KMS-11 (cell line): ENCODE measurements at regions not wholly inside any gene's neighbourhood (a gene's known extent, or its start where the extent isn't known, plus 50 kb on each side); places are given as distances from the start of the nearest gene placed in this dataset.

Source experiments
- H2AFZ ChIP-seq: fragments of 200-600 bp; sonication (generic); 2 replicates; pipeline ENCODE4 v1.6.1; 2016; ENCODE audit warnings: antibody characterized with exemption, mixed run types, low read depth
- H3K27ac ChIP-seq: fragments of 200-600 bp; sonication (generic); 2 replicates; pipeline ENCODE4 v1.6.1; 2016; ENCODE audit warnings: mild to moderate bottlenecking, mixed run types
- H3K27me3 ChIP-seq: fragments of 200-600 bp; sonication (generic); 2 replicates; pipeline ENCODE4 v1.6.1; 2017; ENCODE audit warnings: mild to moderate bottlenecking, low read depth, mixed run types, moderate library complexity; ENCODE audit not compliant: insufficient read depth
- H3K36me3 ChIP-seq: fragments of 200-600 bp; sonication (generic); 2 replicates; pipeline ENCODE4 v1.6.1; 2017; ENCODE audit warnings: mild to moderate bottlenecking, mixed run types; ENCODE audit not compliant: insufficient read depth
- H3K4me1 ChIP-seq: fragments of 200-600 bp; sonication (generic); 2 replicates; pipeline ENCODE4 v1.6.1; 2016; ENCODE audit warnings: mild to moderate bottlenecking, low read depth, mixed run types; ENCODE audit not compliant: poor library complexity, severe bottlenecking
- H3K4me2 ChIP-seq: fragments of 200-600 bp; sonication (generic); 2 replicates; pipeline ENCODE4 v1.7.0; 2016; ENCODE audit warnings: mild to moderate bottlenecking, mixed run types
- H3K4me3 ChIP-seq: fragments of 200-600 bp; sonication (generic); IDR thresholded peaks from 2 replicates; pipeline ENCODE4 v1.6.1; 2017; ENCODE audit warnings: low read depth, low read length, mixed read lengths; ENCODE audit not compliant: insufficient read depth
- H3K79me2 ChIP-seq: fragments of 200-600 bp; sonication (generic); 2 replicates; pipeline ENCODE4 v1.6.1; 2016; ENCODE audit warnings: low read depth, mixed run types; ENCODE audit not compliant: insufficient read depth
- H3K9ac ChIP-seq: fragments of 200-600 bp; sonication (generic); 2 replicates; pipeline ENCODE4 v1.6.1; 2016; ENCODE audit warnings: mild to moderate bottlenecking, mixed run types
- H4K20me1 ChIP-seq: fragments of 200-600 bp; sonication (generic); 2 replicates; pipeline ENCODE4 v1.6.1; 2016; ENCODE audit warnings: mild to moderate bottlenecking, mixed run types; ENCODE audit not compliant: insufficient read depth
- CTCF ChIP-seq: fragments of 200-600 bp; sonication (generic); conservative IDR thresholded peaks from 2 replicates; pipeline ENCODE4 v1.6.1; 2017; ENCODE audit warnings: low read depth, mild to moderate bottlenecking, antibody characterized with exemption, low read length, moderate library complexity, mixed read lengths

- Histone ChIP-seq H3K79me2 (no peaks in the 10 kb centered on the region), H3K4me2 (no peak overlapping the region), H3K9ac (no peak overlapping the region), H3K27ac (no peak overlapping the region), H3K27me3 (no peaks in the 10 kb centered on the region), H3K4me1 (no peaks in the 10 kb centered on the region), H4K20me1 (no peaks in the 10 kb centered on the region), H3K4me3 (no peak overlapping the region), H3K36me3 (no peaks in the 10 kb centered on the region), H2AFZ (no peak overlapping the region)
- TF ChIP-seq CTCF = no peak
Measured at GRCh38 chr2:67599561-67599960, 202.4 kb downstream of the ETAA1 start.

- no peak overlapping the region for H3K4me2 ChIP-seq
- no peaks in the 10 kb centered on the region for H3K79me2 ChIP-seq
- TF ChIP-seq CTCF = no peak
- no peaks in the 10 kb centered on the region for H3K36me3 ChIP-seq
- H4K20me1 ChIP-seq = no peaks in the 10 kb centered on the region
- no peaks in the 10 kb centered on the region for H3K27me3 ChIP-seq
- no peak overlapping the region for H3K4me3 ChIP-seq
- H2AFZ ChIP-seq = no peak overlapping the region
- no peak overlapping the region for H3K9ac ChIP-seq
- H3K4me1 ChIP-seq = no peaks in the 10 kb centered on the region
- H3K27ac ChIP-seq = no peak overlapping the region
Measured at GRCh38 chr2:67600222-67600871, 203.2 kb downstream of the ETAA1 start.

- Histone ChIP-seq H4K20me1 (no peaks in the 10 kb centered on the region), H3K9ac (no peak overlapping the region), H3K27me3 (no peaks in the 10 kb centered on the region), H3K79me2 (no peaks in the 10 kb centered on the region), H3K4me2 (no peak overlapping the region), H3K4me1 (no peaks in the 10 kb centered on the region), H3K27ac (no peak overlapping the region), H3K36me3 (no peaks in the 10 kb centered on the region), H2AFZ (no peak overlapping the region), H3K4me3 (no peak overlapping the region)
- no peak for TF ChIP-seq CTCF
Measured at GRCh38 chr2:67600946-67601345, 203.8 kb downstream of the ETAA1 start.

GRCh38 chr2:67604360-67604759 is 207.2 kb downstream of the ETAA1 start:
- Histone ChIP-seq H3K79me2 (no peaks in the 10 kb centered on the region), H3K9ac (no peak overlapping the region), H3K4me3 (no peak overlapping the region), H3K4me2 (no peak overlapping the region), H3K4me1 (no peaks in the 10 kb centered on the region), H3K27me3 (no peaks in the 10 kb centered on the region), H2AFZ (no peak overlapping the region), H3K27ac (no peak overlapping the region), H3K36me3 (no peaks in the 10 kb centered on the region), H4K20me1 (no peaks in the 10 kb centered on the region)
- no peak for TF ChIP-seq CTCF
